ENCODE measurements at regions not wholly inside any gene's neighbourhood (a gene's known extent, or its start where the extent isn't known, plus 50 kb on each side); places are given as distances from the start of the nearest gene placed in this dataset.
"Not testable (repeated sequence)": the region's sequence is repeated elsewhere in the genome, so short reads cannot be mapped to it uniquely, and the experiment has no call there.

DNA sequence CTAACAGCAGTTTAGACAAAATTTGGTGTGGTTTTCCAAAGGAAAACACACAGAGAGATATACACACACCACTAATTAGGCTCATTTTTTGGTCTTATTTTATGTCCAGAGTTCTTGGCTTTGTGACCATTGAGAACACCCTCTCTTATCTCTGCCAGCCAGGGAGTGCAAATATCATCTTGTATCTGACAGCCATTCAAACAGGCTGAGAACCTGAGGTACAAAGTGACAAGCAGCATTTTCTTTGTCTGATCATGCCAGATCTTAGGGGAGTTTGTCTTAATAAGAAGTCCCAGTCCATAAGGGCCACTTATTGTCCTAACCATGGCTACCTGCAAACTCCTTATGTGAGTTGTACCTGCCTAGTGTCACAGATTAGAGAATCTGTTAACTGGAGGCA is 1165.2 kb downstream of the BRINP3 start:
- no peak for DNase-seq

DNA sequence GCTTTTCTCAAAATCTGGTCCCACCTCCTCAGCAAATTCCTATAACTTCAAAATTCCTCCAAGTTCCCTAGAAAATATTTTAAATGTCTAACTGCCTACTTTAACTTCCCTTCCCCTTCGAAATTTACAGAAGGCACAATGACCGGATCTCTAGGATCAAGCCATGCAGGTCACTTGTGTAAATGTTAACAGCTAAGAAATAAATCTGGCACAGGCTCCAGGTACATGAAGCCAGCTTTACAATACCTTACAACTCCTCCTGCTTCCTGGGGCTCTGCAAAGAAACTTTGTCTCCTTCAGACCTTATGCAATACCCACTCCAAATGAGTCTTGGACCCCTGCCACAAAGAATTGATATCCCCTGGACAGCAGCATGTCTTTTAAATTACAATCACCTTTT is 1164.2 kb downstream of the BRINP3 start:
- DNase-seq, result no peak

DNA sequence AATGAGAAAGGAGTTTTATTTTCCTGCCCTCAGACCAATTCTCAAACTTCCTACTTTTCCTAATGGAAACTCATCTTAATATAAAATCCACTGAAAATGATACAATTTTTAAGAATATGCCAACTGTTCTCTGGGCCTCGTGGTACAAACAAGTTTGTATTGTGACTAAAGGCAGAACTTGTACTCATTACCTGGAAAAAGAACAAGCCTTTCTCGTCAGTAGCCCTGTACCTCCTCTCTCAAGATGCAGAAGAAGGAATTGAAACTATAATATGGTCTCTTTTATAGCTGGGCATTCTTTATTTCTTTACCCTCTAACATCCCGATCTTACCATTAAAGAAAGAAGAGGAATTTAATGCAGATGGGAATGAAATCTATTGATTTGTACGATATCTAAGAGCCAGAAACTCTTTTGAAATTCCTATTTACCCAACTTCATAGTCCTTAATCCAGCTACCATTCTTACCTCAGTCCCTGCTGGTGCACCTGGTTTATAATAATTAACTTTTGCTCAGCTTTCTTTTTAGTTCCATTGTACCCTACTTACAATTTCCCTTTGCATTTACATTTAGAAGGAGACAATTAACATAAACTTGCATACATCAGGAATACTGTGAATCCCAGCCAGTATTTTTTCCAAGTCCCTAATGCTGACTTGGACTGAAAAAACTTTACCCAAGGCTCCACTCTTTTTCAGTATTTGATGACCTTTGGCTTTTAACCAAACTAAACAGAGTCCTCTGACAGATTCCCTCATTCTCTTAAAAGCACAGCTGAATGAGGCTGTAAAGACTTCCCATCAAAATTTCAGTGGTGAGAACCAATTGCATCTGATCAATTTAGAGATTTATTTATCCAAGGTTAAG is 1162.4 kb downstream of the BRINP3 start:
- DNase-seq, result no peak

DNA sequence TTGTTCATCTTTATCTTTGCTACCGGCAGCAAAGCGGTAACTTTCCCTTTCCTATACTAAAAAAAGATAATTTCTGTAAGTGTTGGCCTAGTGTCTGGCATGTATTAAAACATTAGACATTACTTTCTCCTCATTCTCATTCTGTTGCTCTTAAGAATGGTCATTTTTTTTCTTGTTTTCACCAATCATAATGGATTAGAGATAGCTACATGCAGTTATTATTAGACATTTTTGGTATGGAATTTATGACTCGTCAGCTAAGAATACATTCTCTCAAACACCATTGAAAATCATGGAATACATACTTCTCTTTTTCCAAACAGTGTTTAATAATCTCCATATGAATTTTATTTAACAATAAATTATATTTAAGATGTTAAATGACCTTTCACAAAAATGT is 1154.6 kb downstream of the BRINP3 start:
- DNase-seq, result peak; percentile 70

DNA sequence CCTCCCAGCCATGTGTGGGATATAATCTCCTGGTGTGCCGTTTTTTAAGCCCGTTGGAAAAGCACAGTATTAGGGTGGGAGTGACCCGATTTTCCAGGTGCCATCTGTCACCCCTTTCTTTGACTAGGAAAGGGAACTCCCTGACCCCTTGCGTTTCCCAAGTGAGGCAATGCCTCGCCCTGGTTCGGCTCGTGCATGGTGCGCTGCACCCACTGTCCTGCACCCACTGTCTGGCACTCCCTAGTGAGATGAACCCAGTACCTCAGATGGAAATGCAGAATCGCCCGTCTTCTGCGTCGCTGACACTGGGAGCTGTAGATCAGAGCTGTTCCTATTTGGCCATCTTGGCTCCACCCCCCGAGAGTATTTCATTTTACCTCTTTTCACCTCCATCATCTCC is 1146.6 kb downstream of the BRINP3 start:
- not testable (repeated sequence) for DNase-seq

DNA sequence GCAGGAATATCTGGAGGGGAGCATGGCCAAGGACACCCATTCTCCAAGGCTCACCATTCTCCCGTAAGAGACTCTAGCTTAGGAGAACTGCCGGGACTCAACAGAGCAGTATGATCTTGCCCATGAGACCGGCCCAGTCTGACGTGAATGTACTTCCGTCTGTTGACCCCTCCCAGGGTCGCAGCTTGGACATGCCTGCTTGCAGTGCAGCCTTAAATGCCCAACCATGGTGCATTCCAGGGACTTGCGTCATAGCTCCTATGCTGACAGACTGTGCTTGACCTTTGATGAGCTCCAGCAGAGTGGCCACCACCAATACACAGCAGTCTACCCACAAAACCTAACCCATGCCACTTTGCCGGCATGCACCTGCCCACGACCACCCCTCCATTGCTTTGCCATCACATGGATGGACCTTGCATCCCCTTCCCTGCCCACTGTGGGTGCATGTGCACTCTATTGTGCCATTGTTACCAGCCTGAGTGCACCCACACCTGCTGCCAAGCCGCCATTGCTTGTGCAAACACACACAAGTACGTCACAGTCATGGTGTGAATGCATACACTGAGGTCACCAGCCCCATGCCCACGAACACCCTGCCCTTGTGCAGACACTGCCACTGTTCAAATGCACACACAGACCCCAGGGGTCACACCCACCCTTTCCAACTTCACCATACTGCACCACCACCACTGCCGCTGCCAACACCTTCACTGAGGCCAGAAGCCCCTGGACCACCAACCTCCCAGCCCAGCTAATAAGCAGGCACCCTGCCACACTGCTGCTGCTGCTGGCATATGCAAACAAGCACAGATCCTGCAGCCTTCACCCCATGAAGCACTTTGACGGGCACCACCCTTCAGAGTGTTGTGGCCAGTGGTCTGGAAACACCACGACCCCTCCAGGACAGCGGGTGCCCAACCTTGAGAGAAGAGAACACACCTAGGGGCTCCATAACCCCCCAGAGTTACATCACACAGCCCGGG is 1141.3 kb downstream of the BRINP3 start:
- no peak for DNase-seq

DNA sequence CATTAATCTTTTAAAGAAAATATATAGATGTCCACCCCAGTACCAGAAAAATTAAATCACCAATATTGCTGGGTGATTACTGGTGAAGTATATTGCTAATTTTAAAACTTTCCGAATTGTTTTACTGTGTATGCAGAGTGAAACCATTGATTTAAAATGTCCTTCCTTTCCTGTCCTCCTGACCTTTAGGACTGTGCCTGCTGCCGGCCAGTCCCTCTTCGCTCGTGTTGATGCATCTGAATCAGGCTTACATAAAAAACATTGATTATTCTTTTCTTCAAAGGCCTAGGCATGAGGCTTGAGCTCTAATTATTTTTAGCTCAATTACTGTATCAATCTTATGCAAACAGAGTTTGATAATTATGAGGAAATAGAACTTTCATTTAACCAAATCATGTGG is 1128.1 kb downstream of the BRINP3 start:
- DNase-seq, result no peak

DNA sequence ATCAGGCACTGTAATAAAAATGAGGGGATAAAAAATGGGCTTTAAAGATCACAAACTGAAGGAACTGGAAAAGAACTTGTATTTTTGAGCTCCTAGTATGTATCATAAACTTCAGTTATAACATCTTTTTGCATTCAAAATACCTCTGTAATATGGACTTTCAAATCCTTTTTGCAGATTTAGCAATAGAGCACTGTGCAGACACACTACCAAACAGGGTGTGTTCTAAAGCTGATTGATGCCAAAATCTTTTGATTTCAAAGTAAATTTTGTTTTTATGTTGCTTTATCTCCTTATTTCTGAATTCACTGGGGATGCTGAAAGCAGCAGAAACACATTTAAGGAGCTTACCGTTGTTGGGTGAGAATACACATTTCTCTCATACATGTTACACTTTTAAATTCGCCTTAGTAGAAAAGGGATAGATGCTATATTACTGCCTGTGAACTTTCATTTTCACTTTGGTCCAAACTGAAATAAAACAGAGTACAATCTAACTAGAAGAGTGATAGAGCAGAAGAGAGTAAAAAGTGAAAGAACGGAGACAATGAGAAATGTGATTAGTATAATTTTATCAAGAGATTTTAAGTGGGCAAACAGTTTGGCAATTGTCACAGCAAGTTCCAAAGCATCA is 1126.6 kb downstream of the BRINP3 start:
- no peak for DNase-seq

DNA sequence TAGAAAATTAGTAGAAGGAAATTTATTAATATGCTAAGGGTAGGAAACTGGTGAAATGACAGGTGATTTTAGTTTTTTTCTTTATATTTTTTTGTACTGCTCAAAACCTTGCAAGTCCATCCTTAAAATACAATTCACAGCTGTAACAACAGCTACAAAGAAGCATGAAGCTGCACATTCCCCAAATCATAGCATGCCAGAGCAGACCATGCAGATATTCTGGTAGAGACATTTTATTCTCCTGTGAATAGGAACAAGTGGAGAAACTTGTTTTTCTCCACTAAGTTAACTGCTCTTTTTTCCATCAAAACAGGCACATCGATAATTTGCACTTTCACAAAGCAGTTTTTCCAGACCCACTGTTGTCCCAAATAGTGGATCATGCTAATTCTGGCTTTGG is 1125.7 kb downstream of the BRINP3 start:
- DNase-seq, result no peak

DNA sequence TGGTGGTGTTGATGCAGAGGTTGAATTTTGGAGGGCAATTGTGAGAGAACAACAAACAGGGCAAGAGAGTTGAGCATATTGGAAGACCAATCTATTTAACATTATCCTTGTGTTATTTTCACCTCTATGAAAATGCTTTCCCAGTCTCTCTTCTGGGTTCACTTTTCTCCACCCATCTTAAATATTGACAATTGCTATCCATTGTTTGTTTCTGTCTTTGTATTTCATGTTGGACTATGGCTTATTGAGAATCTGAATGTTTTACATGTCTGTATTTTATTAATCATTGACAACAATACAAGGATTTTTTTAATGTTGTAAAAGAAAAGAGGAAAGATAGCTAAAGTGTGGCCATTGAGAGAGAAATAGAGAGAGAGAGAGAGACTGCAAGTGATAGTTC is 1121.5 kb downstream of the BRINP3 start:
- DNase-seq, result no peak

DNA sequence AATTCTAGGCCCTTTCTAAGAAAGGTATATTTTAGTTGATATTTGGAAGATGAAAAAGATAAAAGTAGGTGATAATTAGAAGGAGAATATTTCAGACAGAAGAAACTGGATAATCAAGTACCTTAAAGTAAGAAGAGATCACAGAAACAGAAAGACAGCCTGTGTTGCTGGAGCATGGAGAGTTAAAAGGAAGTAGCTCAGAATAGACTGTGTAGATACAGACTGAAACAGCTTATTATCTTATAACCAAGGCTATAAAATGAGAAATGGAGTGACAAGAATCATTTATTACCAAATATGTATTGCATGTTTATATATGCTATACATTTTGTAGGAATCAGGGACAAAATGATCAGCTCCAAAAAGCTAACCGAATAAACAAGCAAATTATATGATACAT is 1120.3 kb downstream of the BRINP3 start:
- DNase-seq, result no peak

DNA sequence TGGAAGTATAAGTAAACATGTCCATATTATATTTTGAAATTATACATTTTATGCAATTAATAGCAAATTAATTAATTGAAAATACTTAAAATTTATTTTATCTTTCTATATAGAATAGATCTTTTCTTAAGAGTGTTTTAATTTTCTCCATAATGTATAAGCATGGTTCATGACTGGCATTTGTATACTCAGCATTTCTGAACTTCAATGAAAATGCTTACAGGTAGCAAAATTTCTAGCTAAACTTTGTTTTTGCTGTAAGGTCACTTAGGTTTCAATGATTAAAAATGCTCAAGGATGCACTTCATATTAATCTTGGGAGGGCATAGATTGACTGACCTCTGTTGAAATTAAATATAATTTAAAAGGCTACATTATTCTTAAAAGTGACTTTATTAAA is 1108.1 kb downstream of the BRINP3 start:
- no peak for DNase-seq

DNA sequence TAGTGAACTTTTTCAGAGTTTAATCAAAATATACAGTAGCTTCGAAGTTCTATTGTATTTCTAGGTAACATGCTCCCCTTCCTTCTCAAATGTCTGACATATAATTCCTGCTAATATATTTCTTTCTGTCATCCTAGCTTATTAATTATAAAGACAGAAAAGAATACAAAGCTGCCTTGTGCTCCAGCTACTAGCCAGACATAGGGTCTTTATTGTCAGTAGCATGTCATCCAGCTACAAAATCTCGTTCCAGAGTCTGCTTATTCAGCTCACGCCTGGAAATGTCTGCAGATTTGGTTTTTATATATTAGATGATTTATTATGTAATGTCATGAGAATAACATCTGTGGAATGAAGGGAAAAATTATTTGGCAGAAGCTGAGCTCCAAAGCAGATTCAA is 1102.8 kb downstream of the BRINP3 start:
- DNase-seq, result peak; percentile 7

DNA sequence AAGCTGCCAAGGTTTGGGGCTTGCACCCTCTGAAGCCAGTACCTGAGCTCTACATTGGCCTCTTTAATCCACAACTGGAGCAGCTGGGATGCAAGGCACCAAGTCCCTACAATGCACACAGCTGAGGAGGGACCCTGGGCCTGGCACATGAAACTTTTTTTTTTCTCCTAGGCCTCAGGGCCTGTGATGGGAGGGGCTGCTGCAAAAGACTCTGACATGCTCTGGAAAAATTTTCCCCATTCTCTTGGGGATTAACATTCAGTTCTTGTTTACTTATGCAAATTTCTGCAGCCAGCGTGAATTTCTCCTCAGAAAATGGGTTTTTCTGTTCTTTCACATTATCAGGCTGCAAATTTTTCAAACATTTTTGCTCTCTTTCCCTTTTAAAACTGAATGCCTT is 1072.2 kb downstream of the BRINP3 start:
- no peak for DNase-seq

DNA sequence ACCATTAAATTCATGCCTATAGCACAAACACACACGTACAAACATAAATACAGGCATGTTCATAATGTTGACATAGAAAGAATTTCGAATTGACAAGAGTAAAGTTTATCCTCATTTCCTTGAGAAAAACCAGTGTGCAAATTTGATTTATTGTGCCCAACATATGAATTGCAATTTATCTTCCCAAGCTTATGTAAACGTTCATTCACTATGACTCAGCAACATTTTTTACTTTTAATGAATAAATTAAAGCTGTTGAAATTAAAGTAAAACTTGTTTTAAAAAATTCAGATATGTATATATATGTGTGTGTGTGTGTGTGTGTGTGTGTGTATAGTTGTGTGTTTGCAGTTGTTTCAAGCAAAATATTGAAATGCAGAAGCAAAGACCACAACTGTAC is 1067.9 kb downstream of the BRINP3 start:
- DNase-seq, result no peak

DNA sequence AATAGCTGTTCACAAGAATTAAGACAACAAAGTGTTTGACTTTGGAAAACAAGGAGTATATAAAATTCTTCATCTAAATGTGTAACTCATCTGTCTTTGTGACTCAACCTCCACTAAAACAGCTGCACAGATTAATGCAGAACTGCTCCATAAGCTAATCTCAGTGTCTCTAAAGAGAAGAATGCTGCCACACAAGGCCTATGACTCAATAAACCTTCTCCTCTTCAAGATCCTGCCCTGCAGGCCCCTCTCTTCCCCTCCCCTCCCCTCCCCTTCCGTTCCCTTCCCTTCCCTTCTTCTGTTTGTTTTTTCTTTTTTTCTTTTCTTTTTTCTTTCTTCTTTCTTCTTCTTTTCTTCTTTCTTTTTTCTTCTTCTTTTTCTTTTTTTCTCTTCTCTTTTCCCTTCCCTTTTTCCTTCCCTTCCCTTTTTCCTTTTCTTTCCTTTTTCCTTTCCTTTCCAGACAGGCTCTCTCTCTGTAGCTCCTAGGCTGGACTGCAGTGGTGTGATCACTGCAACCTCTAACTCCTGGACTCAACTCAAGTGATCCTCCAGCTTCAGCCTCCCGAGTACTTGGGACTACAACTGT is 1052.8 kb downstream of the BRINP3 start:
- peak; percentile 37 for DNase-seq

DNA sequence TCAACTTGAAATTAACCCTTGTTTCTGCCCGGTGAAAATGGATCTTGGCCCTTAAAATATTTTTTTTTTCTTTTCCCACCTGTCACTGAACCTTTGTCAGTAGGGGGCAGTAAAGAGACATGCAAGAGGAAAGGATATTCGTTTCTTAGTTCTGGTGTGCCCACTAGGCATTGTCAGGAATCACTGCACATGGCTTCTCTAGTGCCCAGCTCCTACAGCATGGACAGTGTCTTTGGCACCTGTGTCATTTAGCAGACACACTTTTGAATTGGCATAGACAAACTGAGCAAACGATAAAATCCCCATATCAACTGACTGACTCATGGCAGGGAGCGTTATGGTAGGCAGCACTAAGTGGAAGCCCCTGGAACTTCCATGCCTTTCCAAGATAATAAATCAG is 1048.1 kb downstream of the BRINP3 start:
- DNase-seq, result peak; percentile 40

DNA sequence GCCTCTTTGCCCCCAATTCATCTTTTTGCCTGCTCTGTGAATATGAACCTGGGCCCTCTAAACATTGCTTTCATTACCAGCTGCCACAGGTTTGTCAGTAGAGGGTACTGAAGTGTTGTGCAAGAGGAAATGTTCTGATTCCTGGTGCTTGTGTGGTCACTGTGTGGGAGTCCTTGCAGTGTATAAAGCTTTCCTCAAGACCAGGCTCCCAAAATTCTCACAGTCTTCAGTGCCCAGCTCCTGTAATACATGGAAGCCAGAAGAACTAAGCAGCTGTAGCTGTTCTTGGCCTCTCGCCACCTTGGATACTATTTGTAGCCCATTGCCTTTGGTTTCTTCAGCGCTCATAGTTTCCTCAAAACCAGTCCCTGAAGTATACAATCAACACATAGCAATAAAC is 1046.2 kb downstream of the BRINP3 start:
- peak; percentile 3 for DNase-seq

DNA sequence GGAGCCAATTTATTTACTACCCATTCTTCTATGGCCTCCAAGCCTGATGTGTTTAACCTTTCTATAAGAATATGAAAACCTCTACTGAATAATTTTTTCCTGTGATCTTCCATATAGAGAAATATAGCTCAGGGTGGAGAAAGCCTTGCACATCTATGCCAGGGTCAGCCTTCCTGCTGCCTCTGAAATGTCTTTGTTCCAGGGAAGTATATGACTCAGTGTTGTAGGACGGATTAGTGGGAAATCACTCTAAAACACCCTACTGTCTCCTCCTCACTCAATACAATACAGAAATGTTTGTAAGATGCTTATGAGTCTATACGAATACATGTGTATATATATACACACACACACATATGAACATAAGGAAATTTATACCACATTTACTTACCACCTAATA is 1044.9 kb downstream of the BRINP3 start:
- no peak for DNase-seq

DNA sequence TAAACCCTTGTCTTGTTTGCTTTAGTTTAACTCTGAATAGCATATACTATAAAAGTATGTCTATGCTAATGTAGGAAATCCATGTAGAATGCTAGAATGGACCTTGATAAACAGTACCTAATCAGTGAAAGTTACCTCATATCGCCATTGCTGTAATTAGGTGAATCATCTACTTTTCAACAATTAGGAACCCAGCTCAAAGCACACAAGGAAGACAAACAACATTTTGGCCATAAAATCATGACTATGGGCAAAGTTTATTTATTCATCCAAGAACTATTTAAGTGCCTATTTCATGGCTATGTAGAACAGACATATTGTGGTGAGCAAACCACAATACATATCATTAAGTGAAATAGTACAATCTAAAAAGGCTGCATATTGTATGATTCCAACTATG is 1043.2 kb downstream of the BRINP3 start:
- peak; percentile 1 for DNase-seq

DNA sequence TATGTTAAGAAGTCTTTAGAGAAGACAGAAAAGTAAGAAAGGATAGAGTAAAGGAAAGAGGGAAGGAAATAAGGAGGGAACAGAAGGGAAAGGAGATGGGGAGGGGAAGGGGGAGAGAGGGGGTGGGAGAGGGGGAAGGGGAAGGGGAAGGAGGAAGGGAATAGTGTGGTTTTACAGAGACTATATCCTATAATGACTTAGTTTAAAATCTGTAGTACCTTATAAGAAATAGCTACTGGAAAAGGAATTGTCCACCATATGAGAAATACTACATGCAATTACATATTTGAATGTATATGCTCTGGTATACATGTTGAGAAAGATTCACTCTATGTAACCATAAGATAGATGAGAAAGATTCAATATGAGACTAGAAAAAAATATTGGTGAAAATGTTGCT is 1042.3 kb downstream of the BRINP3 start:
- DNase-seq, result no peak

DNA sequence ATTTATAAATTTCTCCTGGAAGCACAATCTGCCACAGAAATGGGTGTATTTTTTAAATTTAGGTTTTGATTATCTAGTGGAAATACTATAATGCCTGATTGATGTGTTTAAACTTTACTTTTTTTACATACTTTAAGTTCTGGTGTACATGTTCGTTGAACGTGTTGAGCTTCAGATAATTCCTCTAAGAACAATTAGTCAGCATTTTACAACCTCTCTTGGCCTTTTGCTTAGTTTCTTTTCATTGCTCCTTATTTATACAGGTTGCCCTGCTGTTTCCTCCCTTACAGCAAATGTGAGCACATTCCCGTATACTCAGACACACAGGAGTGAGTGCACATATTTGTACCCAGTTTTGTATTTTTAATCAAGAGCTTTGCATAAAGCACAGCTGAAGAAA is 1038.9 kb downstream of the BRINP3 start:
- no peak for DNase-seq

DNA sequence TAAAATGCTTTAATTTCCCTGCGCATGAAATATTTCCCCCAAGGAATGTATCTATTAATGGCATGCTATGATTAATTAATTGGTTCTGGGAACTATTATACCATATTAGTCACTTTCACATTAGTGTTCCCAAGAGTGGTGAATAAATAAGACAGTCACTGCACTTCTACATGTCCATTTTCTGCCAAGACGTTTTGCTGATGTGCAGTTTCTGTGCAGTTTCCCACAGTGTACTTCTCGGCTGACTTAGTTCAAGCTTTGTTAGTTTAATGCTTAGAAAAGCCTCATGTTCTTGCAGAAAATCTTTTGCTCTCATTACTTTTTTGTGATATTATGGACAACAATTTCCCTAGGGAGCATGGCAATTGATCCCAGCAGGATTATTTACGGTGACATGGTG is 1014.5 kb downstream of the BRINP3 start:
- DNase-seq, result no peak
